Activated CD8-positive, alpha-beta memory T cell treated with anti-CD3 and anti-CD28 coated beads, Interleukin-2, amount 50 U/mL, for 48 hours (primary cell): ENCODE measurements at regions not wholly inside any gene's neighbourhood (a gene's known extent, or its start where the extent isn't known, plus 50 kb on each side); places are given as distances from the start of the nearest gene placed in this dataset.

Source experiments
- DNase-seq: peaks from one replicate; pipeline ENCODE4 v3.0.0-alpha.2; 2020

DNA sequence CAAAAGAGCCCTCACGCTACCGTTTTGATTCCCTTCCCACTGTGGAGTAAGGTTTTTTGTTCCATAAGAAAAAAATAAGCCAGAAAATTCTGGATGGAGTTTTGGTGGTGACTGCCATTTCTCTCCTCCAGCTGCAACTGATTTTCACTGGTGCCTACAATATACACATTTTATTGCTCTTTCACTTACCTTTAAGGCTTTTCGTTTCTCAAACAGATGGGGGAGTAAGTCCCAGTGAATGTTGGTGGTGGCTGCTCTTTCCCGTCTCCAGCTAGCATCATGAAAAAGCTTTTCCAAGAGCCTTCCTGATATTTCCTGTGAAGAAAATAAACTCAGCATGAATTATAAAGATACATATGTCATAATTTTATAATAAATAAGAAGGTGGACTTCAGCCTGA lies 932.5 kb upstream of the PIK3C3 start:
- DNase-seq = no peak

DNA sequence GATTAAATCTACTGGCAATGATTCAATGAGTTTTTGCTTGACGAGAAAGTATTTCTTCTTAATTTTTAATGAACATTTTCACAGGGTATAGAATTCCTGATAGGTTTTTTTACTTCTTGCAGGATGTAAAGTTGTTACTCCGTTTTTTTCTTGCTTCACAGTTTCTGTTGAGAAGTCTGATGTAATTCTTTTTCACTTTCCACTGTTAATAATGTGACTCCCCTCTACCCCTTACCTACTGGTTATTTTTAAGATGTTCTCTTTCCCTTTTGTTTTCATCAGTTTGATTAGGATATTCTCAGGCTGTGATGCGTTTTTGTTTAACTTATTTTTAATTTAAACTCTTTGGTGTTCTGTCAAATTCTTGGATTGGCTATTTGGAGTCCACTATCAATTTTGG lies 933.9 kb upstream of the PIK3C3 start:
- DNase-seq = no peak

DNA sequence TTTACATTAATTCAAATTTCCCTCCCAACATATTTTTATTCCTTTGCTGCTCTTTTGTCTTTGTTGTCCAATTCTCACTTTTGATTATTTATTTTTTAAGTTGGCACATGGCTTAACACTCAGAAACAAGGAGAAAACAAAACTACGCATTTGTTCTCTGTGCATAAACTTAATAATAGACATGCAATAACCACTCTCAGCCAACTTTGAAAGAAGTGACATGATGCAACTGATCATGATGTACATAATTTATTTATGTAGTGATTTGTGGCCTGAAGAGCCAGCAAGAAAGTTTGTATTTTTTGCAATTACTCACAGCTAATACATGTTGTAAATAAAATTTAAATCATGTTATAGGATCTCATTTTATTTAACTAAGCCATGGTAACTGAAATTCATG lies 942.8 kb upstream of the PIK3C3 start:
- no peak for DNase-seq

GRCh38 chr18:41009926-41010325 lies 945.1 kb upstream of the PIK3C3 start:
- no peak for DNase-seq

GRCh38 chr18:41004324-41004723 lies 950.7 kb upstream of the PIK3C3 start:
- DNase-seq = no peak

- no peak for DNase-seq
Measured at GRCh38 chr18:40995529-40995928, 959.5 kb upstream of the PIK3C3 start.

GRCh38 chr18:40993363-40993762 lies 961.7 kb upstream of the PIK3C3 start:
- DNase-seq = no peak

DNA sequence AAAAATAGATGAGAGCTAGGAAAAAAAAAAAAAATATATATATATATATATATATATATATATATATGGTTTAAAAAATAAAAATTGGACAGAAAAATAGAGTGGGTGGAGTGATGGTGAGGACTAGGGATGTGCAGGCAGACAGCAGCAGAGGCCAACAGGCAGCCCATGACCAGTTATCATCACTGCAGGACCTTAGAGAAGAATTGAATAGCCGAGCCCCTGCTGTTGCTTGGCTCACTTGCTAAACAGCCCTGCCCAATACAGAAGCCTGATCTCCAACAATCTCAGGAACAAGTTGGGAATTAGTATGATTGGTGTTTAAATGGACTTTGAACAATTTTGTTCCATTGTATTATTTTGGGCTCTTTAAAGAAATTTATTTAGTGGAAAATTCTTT lies 967.5 kb upstream of the PIK3C3 start:
- DNase-seq = no peak

DNA sequence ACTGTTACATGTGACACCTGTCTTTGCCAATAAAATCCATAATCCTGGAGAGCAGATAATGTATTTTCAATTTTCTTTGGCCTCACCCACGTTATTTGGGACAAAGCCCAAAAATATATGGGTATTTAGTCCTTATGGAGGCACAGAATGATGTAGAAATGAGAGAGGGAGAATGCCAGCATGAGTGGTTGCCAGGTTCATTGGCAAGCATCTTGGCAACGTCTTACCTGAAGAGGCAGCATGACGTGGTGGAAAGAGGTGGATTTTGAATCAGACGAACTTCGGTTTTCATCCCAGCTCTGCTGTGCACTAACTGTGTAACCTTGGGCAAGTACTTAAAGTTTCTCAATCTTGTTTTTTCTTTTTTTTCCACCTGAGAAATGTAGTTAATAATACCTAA lies 969.6 kb upstream of the PIK3C3 start:
- no peak for DNase-seq

DNA sequence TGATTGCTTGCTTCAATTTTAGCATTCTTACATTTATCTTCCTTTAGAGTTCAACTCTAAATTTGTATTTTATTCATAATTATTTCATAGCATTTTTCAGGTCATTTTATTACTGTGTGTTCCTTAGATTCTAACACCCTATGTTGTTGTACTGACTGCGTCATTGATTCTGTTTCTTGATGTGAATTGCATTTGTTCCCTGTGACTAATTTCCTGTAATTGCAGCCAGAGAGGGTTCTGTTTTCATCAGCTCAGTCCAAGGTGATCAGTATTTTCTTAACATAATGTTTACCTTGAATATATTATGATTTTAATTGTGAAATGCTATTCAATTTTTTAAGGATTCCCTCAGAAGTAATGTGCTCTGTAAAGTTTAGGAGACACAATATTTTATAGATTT lies 970.2 kb upstream of the PIK3C3 start:
- DNase-seq = no peak

DNA sequence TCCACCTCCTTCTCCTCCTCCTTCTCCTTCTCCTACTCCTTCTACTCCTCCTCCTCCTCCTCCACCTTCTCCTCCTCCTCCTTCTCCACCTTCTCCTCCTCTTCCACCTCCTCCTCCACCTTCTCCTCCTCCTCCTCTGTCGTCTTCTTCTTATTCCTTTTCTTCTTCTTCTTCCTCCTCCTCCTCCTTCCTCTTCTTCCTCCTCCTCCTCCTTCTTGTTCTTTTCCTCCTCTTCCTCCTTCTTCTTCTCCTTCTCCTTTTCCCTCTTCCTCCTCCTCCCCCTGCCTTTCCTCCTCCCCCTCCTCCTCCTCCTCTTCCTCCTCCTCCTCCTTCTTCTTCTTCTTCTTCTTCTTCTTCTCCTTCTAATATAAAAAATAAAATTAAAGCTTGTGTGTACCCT lies 971.2 kb upstream of the PIK3C3 start:
- no peak for DNase-seq

DNA sequence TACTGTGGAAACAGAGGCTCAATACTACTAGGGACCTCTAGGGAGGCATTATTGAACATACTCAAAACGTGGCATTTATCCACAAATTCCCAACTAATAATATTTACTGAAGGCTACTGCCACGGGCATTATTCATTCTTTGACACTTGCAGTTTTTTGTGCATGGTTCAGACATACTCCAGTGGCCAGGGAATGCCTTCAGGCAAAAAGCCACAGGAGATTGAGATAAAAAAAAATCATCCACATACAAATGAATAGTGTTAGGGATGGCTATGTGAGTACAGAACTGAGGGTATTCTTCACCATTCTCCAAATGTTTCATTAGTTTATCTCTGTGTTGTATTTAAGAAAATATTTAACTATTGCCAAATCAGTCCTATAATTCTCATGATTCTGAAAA lies 974.9 kb upstream of the PIK3C3 start:
- no peak for DNase-seq

- DNase-seq = no peak
Measured at GRCh38 chr18:40976050-40976449, 979.0 kb upstream of the PIK3C3 start.

GRCh38 chr18:40974448-40974847 lies 980.6 kb upstream of the PIK3C3 start:
- no peak for DNase-seq

GRCh38 chr18:40962784-40963183 lies 992.2 kb upstream of the PIK3C3 start:
- DNase-seq = no peak

DNA sequence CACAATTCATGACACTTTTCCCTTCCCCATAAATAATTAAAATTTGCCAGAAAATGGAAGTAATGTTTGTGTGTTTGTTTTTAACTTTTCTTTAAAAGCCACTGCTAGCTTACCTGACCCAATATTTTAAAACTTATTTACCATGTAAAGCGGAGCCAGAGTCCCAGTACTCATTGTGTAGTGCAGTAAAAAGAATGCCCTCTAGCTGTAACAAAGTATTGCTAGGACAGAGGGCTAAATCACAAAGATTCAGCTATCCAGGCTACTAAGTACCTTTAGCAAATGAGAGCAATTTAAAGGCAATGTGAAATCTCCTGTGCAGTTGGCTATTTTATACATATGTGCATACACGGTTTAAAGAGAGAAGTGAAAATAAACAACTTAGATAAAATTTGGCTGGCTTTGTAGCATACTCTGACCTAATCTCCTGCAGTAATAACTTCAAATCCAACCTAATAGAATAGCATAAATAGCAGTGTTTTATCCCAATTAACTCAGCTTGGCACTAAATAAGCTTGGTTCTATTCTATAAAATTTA lies 997.4 kb upstream of the PIK3C3 start:
- no peak for DNase-seq

GRCh38 chr18:40956213-40956612 lies 998.8 kb upstream of the PIK3C3 start:
- no peak for DNase-seq

DNA sequence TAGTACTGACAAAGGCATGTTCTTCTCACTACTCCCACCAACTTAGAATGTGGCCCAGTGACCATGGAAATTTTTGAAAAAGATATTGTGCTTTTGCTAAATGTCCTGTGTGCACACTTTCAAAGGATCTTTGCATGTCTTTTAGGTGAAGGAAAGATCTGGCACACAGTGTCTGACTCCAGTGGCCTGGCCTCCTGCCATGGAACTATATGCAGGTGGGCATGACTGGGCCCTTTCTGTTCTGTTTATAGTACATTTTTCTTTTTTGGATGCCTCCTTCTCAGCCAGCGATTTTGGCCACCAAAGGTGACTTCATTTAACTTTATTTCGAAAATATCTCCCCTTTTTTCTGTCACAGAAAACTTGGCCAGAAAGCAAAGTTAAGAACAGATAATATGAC lies 999.7 kb upstream of the PIK3C3 start:
- no peak for DNase-seq

DNA sequence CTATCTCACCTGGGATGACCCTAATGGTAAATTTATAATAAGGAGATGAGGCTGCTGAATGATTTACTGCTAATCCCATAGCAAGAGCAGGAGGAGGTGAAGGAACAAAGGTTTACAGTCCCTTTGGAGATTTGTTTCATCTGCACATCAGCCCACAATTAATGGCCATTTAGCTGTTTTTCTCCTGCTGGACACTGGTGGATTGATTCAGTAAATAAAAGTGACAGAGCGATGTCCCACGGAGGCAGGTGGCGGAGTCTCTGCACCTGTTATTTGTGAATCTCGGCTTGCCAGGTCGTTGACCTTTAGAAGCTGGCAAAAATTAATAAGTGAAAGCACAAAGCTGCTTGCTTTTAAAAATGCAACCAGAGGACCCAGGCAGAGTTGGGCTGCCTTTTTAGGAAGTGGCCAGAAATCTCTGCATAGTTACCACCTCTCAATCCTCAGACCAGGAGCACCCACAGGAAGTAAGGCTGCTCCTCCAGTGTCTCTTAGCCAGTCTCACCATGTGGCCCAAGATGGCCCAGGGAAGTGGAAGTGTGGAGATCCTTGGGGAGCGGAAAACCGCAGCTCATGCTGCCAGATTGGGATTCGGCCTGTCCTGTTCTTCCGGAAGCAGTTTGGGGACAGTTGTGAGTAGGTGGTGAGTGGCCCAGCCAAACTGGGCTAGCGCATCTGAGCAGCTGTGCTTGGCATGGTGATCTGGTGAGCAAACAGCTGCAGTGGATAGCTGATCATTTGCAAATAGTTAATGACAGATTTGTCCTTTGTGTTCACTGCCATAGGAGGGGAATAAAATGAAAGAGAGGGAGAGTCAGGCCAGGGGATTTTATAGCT lies 1005.7 kb upstream of the PIK3C3 start:
- no peak for DNase-seq

DNA sequence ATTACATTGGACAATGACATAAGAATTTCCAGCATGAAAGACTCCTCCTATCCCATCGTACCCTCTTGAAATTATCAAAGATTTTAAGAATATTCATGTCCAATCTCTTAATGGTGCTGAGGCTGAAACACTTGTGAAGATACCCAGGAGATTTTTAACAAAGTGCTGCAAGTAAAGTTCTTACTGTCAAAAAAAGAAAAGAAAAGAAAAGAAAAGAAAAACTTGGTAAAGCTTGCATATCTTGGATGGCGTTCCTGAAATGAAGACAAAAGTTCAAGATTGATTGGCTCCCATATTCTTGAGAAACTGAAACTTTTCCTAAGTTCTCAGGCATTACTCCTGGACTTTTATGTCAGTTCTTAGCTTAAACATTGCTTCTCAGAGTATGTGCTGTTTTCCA lies 1010.5 kb upstream of the PIK3C3 start:
- no peak for DNase-seq

GRCh38 chr18:40939656-40940515 lies 1015.1 kb upstream of the PIK3C3 start:
- no peak for DNase-seq

DNA sequence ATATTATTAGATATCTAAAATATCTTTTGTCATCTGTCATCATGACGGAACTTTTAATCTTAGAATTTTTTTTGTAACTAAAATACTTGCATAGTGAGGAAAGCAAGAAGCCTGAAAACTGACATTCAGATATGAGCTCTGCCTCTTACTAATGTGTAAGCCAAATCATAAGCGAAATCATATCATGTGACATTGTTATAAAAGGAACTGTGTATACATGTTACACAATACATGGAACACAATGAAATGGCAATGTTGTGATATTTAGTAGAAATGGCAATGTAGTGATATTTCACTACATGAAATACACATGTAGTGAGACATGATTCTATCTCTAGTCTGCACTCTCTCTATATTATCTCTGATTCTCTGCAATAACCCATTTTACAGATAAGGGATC lies 1016.4 kb upstream of the PIK3C3 start:
- no peak for DNase-seq

DNA sequence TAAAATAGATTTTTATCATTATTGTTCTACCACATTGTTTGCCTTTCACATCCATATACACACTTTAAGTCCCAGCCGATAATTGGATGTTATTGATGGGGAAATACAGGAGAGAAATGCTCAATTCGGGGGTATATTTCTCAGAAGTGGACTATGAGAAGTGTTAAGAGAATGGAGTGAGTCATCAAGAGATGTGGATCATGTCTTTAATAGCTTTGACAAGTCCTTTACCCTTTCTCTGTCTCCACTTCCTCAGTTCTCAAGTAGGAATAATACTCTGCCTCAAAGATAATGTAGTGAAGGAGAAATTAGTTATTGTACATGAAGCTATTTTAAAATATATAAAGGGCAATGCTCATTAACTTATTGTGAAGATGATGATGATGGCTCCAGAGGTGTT lies 1017.6 kb upstream of the PIK3C3 start:
- DNase-seq = no peak

DNA sequence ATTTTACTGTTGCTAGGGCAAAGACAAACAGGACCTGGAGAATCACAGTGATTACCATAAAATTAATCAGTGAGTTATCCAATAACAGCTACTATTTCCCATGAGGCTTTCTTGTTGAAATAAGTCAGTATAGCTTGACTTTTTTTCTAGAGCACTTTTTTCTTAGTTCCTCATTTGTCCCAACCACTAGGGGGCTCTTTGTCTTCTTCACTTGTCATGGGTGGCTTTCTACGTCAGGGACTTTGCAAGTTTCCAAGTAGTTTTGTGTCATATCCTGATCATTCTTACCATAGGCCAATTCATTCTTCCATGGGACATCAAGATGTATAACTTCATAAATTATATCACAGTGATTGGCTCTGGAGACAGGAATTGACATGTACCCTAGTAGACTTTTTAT lies 1019.6 kb upstream of the PIK3C3 start:
- no peak for DNase-seq
